HG03039 (cell line): ENCODE measurements at regions not wholly inside any gene's neighbourhood (a gene's known extent, or its start where the extent isn't known, plus 50 kb on each side); places are given as distances from the start of the nearest gene placed in this dataset.

Experiments
- ATAC-seq: cut with Tn5 transposase; IDR thresholded peaks from one replicate; pipeline ENCODE4 v1.9.1; 2021; ENCODE audit warnings: mild to moderate bottlenecking, moderate library complexity; ENCODE audit not compliant: unreplicated experiment

GRCh38 chr11:116199182-116199581 lies 573.6 kb downstream of the BUD13 start:
- ATAC-seq, result no peak

- no peak for ATAC-seq
These were observed 578.5 kb downstream of the BUD13 start for GRCh38 chr11:116194156-116194904.

DNA sequence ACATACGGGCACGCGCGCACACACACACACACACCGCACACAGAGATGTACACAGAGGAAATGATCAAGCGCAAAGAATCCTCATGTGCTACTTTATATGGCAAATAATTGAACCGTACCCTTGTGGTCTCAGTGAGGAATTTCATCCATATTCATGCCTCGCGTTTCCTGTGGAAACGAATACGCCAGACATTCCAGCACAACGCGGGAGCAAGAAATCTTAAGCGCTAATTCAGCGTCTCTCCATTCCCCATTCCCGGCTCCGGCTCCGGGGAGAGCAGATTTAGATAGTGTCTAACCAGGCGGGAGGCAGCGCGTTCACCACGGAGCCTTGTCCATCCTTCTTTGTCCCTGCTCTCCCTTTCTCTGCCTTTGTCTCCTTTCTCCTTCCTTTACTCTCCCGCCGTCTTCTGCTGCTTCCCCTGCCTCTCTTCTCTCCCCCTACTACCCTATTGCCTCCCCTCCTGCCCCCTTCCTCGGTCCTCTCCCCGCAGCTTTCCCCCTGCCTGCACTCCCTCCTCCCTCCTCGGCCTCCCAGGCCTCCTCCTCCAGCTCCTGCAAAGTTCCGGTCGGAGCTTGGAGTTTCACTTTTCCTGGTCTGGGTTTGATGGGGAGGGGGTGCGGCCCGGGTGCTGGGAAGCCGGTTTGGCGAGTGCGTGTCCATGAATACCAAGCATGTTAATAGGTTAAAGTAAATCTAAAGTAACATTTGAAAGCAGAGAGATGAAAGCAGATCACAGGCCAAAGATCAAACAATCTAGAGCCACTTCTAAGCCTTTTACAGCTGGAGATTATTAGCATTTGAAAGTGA lies 579.3 kb downstream of the BUD13 start:
- no peak for ATAC-seq

DNA sequence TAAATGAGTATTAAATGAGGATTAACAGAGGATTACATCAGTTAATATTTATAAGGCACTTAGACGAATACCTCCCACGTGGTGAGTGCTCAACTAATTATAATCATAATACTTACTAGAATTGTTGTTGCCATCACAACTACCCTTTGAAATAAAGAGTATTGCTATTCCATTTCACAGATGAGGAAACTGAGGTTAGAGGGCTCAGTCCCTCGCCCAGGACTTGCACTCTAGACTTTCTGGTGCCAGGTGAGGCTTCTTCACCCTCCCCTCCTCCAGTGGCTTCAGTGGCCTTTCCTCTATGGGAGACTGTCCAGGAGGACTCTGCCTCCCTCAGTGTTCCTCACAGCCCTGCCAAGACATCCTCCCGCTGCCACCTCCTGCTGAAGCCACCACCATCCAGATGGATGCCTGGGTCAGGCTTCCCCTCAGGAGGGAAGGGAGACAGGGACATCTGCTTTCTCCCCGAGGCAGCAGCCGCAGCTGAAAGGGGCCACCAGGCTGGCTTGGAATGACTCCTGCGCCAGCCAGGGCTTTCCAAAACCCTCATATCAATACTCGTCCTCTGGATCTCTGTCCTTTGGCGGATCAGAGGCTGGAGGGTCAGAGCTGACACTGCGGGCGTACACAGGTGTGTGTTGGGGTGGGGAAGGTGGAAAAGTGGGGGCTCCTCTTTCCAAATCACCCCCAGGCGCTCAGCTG lies 580.1 kb downstream of the BUD13 start:
- ATAC-seq, result no peak

DNA sequence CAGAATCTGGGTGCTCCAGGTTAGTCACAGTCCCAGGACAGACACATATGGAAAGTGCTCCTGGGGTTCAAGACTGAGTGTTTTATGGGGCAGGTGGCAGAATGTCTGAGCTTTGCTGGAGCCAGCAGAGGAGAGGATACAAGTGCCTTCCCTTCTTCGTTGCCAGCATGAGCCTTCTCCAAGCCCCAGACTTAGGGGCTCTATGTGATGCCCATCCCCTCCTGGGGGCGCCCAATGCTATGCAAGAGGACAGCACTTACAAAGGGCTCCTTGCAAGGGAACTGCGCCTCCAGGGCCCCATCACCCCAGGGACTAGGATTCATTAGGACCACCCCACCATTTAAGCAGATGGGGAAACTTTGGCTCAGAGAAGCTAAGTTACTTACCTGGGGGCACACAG lies 581.9 kb downstream of the BUD13 start:
- ATAC-seq, result no peak

GRCh38 chr11:116189408-116190170 lies 583.2 kb downstream of the BUD13 start:
- no peak for ATAC-seq

DNA sequence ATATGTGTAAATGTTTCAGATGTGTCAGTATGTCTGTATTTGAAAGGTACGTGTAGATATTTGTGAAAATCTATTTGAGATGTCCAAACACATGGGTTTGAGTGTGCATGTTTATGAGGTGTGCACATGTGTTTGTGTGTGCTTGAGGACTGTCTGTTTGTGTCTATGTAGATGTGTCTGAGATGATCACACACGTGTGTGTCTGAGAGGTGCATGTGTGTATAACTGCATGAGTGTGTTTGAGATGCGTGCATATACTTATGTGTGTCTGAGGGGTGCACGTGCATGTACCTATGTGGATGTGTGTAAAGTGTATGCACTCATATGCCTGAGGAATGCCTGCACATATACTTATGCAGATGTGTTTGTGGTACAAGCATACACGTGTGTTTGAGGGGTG lies 584.4 kb downstream of the BUD13 start:
- ATAC-seq, result no peak

GRCh38 chr11:116187026-116187425 lies 585.8 kb downstream of the BUD13 start:
- no peak for ATAC-seq

- ATAC-seq, result no peak
These were observed 587.2 kb downstream of the BUD13 start for GRCh38 chr11:116185551-116185950.

GRCh38 chr11:116184763-116185162 lies 588.0 kb downstream of the BUD13 start:
- no peak for ATAC-seq

GRCh38 chr11:116182356-116182966 lies 590.3 kb downstream of the BUD13 start:
- ATAC-seq, result no peak

GRCh38 chr11:116180806-116181600 lies 591.8 kb downstream of the BUD13 start:
- no peak for ATAC-seq

GRCh38 chr11:116179401-116179800 lies 593.4 kb downstream of the BUD13 start:
- no peak for ATAC-seq

GRCh38 chr11:116177521-116178210 lies 595.1 kb downstream of the BUD13 start:
- ATAC-seq, result no peak

GRCh38 chr11:116176484-116177005 lies 596.2 kb downstream of the BUD13 start:
- no peak for ATAC-seq

GRCh38 chr11:116175707-116176106 lies 597.1 kb downstream of the BUD13 start:
- ATAC-seq, result no peak

GRCh38 chr11:116173941-116174911 lies 598.6 kb downstream of the BUD13 start:
- no peak for ATAC-seq

GRCh38 chr11:116173506-116173905 lies 599.3 kb downstream of the BUD13 start:
- ATAC-seq, result no peak
